Ascending aorta (tissue), 2 donors: ENCODE measurements at regions not wholly inside any gene's neighbourhood (a gene's known extent, or its start where the extent isn't known, plus 50 kb on each side); places are given as distances from the start of the nearest gene placed in this dataset.

Source experiments
- DNase-seq, 2 donors: peaks; one replicate each; pipeline ENCODE4 v3.0.0-alpha.2; 2019; ENCODE audit warnings: low spot score in 2 of 2
- H3K27ac ChIP-seq, 2 donors: fragments of 200-600 bp; sonication (generic); one replicate each; pipeline ENCODE4 v1.5.1; 2016 to 2017; ENCODE audit warnings: mild to moderate bottlenecking in 1 of 2
- H3K27me3 ChIP-seq: fragments of 200-600 bp; sonication (generic); one replicate; pipeline ENCODE4 v1.5.1; 2017
- H3K36me3 ChIP-seq, 2 donors: fragments of 200-600 bp; sonication (generic); one replicate each; pipeline ENCODE4 v1.5.1; 2016
- H3K4me1 ChIP-seq, 2 donors: fragments of 200-600 bp; sonication (generic); one replicate each; pipeline ENCODE4 v1.5.1; 2016 to 2017; ENCODE audit warnings: mild to moderate bottlenecking in 1 of 2
- H3K4me3 ChIP-seq, 2 donors: fragments of 200-600 bp; sonication (generic); one replicate each; pipeline ENCODE4 v1.5.1; 2016 to 2017; ENCODE audit warnings: mild to moderate bottlenecking in 1 of 2
- H3K9me3 ChIP-seq, 2 donors: fragments of 200-600 bp; sonication (generic); one replicate each; pipeline ENCODE4 v1.5.1; 2016
- CTCF ChIP-seq, 3 experiments: fragments of 200-600 bp in 2 of 3; fragments of 450-650 bp in 1 of 3; sonication (generic) in 2 of 3; IDR thresholded peaks; one replicate each; pipeline ENCODE4 v1.5.1; 2016 to 2019; ENCODE audit warnings: antibody characterized with exemption in 3 of 3, mild to moderate bottlenecking in 1 of 3, moderate library complexity in 1 of 3
- intact Hi-C: fragments of 100-400 bp; cut with DNase I; formaldehyde crosslinking; loops from one replicate; pipeline ENCODE4 v1.15.1; 2023

- no peaks in the 10 kb centered on the region for H3K9me3 ChIP-seq
- H3K27ac ChIP-seq = no peak overlapping the region
- no peaks in the 10 kb centered on the region for H3K4me1 ChIP-seq
- no peaks in the 10 kb centered on the region for H3K27me3 ChIP-seq
- no peaks in the 10 kb centered on the region for H3K36me3 ChIP-seq
- no peak for TF ChIP-seq CTCF (IDR thresholded peaks at IDR 0.05)
- intact Hi-C loops = no loop called here
- no peak overlapping the region for H3K4me3 ChIP-seq
- no peak for DNase-seq
Observed at GRCh38 chr11:123330948-123331347, 99.1 kb upstream of the GRAMD1B start.

DNA sequence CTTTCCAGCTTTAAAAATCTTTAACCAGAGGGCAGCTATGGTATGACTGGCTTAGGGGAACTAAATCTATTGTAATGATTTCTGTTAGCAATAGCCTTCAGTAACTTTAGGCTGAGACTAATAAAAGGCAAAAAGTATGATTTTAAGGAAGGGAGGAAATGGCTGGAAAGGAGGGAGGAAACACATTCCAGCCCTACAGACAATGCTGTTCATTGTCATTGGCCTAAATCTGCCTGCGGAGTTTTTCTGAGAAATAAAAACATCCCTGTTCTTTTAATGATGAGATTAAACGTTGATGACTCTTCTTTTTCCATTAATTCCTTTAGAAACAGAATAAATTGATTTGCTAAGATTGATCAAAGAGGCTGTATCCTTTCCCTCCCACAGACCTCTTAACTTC lies 99.6 kb upstream of the GRAMD1B start:
- intact Hi-C loops = no loop called here
- no peak for TF ChIP-seq CTCF (IDR thresholded peaks at IDR 0.05)
- Histone ChIP-seq H3K4me1 (no peaks in the 10 kb centered on the region), H3K4me3 (no peak overlapping the region), H3K27ac (no peak overlapping the region), H3K36me3 (no peaks in the 10 kb centered on the region), H3K27me3 (no peaks in the 10 kb centered on the region), H3K9me3 (no peaks in the 10 kb centered on the region)
- no peak for DNase-seq

DNA sequence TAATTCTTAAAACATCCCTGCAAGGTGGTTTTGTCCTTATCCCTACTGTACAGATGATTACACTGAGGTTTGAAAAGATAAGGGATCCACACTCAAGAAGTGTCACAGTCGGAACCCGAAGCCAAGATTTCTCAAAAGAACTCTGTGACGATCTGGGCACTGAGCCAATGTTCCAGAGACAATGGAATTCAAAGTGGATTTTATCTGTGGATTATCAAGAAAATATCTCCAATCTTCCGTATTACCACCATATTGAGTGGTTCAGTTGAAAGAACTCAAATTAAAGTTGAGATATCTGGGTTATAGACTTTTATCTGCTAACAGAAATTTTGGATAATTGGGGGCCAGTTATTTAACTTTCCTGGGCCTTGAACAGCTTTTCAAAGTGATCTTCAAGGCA lies 100.0 kb upstream of the GRAMD1B start:
- no peaks in the 10 kb centered on the region for H3K4me1 ChIP-seq
- H3K27me3 ChIP-seq = no peaks in the 10 kb centered on the region
- H3K4me3 ChIP-seq = no peak overlapping the region
- DNase-seq = no peak
- H3K27ac ChIP-seq = no peak overlapping the region
- intact Hi-C loops = no loop called here
- no peaks in the 10 kb centered on the region for H3K9me3 ChIP-seq
- TF ChIP-seq CTCF (IDR thresholded peaks at IDR 0.05) = no peak
- H3K36me3 ChIP-seq = no peaks in the 10 kb centered on the region

DNA sequence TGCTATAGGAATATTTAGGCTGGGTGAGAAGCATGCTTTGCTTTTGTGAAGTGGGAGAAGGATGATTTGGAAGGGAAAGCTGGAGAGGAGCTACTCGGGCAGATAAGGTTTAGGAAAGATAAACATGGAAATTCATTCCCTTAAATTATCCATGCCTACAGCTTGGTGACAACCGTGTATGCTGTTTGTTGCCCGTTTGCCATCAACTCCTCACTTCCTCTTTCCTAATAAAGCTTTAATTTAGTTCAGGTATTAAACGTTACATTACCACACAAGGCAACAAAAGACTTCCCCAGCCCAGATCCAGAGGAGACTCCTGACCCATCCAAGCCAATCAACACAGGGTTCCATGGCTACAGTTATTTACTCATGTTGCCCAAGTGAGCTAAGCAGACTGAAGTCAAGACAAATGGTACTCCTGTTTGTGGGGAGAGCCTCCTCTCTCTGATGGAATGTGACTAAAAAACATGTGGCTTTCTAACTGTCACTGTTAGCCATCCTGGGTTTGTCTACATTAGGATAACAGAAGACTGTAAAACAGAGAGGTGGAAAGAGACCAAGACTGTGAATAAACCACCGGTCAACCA lies 101.7 kb upstream of the GRAMD1B start:
- no peaks in the 10 kb centered on the region for H3K4me1 ChIP-seq
- no peaks in the 10 kb centered on the region for H3K27me3 ChIP-seq
- H3K36me3 ChIP-seq = no peaks in the 10 kb centered on the region
- H3K9me3 ChIP-seq = no peaks in the 10 kb centered on the region
- H3K27ac ChIP-seq = no peak overlapping the region
- H3K4me3 ChIP-seq = no peak overlapping the region
- TF ChIP-seq CTCF (IDR thresholded peaks at IDR 0.05) = no peak
- no peak for DNase-seq
- intact Hi-C loops = no loop called here

GRCh38 chr11:123325533-123325932 lies 104.5 kb upstream of the GRAMD1B start:
- intact Hi-C loops = no loop called here
- Histone ChIP-seq H3K4me3 (no peak overlapping the region), H3K9me3 (no peaks in the 10 kb centered on the region), H3K4me1 (no peaks in the 10 kb centered on the region), H3K36me3 (no peaks in the 10 kb centered on the region), H3K27me3 (no peaks in the 10 kb centered on the region), H3K27ac (no peak overlapping the region)
- DNase-seq = no peak
- TF ChIP-seq CTCF (IDR thresholded peaks at IDR 0.05) = no peak

- Histone ChIP-seq H3K4me3 (no peak overlapping the region), H3K4me1 (no peaks in the 10 kb centered on the region), H3K27me3 (no peaks in the 10 kb centered on the region), H3K36me3 (no peaks in the 10 kb centered on the region), H3K27ac (no peak overlapping the region), H3K9me3 (no peaks in the 10 kb centered on the region)
- DNase-seq = no peak
- no peak for TF ChIP-seq CTCF (IDR thresholded peaks at IDR 0.05)
- intact Hi-C loops = no loop called here
Observed at GRCh38 chr11:123323568-123323967, 106.5 kb upstream of the GRAMD1B start.
